Osteoblast (primary cell): ENCODE measurements at regions not wholly inside any gene's neighbourhood (a gene's known extent, or its start where the extent isn't known, plus 50 kb on each side); places are given as distances from the start of the nearest gene placed in this dataset.

Source experiments
- DNase-seq: peaks from one replicate; pipeline ENCODE4 v3.0.0; 2011; ENCODE audit warnings: low spot score, mixed read lengths; ENCODE audit not compliant: insufficient read length; ENCODE audit errors: missing footprints
- H2AFZ ChIP-seq: 2 replicates; pipeline ENCODE4 v1.6.0; 2011; ENCODE audit warnings: mild to moderate bottlenecking, low read length
- H3K27ac ChIP-seq: 2 replicates; pipeline ENCODE4 v1.5.1; 2011; ENCODE audit warnings: mild to moderate bottlenecking, low read depth, low read length, moderate library complexity
- H3K27me3 ChIP-seq: 2 replicates; pipeline ENCODE4 v1.6.0; 2012; ENCODE audit warnings: mild to moderate bottlenecking, control low read depth, inconsistent platforms, low read length, moderate library complexity; ENCODE audit not compliant: insufficient read depth
- H3K36me3 ChIP-seq: 2 replicates; pipeline ENCODE4 v1.5.1; 2011; ENCODE audit warnings: mild to moderate bottlenecking, low read length, control low read depth, moderate library complexity; ENCODE audit not compliant: insufficient read depth
- H3K4me1 ChIP-seq: 2 replicates; pipeline ENCODE4 v1.5.1; 2011; ENCODE audit warnings: mild to moderate bottlenecking, low read length, control low read depth, moderate library complexity; ENCODE audit not compliant: insufficient read depth
- H3K4me2 ChIP-seq: 2 replicates; pipeline ENCODE4 v1.6.0; 2011; ENCODE audit warnings: mild to moderate bottlenecking, low read length; ENCODE audit not compliant: insufficient read depth
- H3K4me3 ChIP-seq: fragments of 200-600 bp; sonication (generic); 3 replicates; pipeline ENCODE4 v1.5.1; 2012; ENCODE audit warnings: mild to moderate bottlenecking, low read length, inconsistent platforms; ENCODE audit not compliant: insufficient read depth
- H3K79me2 ChIP-seq: 2 replicates; pipeline ENCODE4 v1.6.0; 2012; ENCODE audit warnings: mild to moderate bottlenecking, low read length, control low read depth, inconsistent platforms; ENCODE audit not compliant: insufficient read depth
- H3K9me3 ChIP-seq: 2 replicates; pipeline ENCODE4 v1.5.1; 2011; ENCODE audit warnings: low read depth, low read length, control low read depth
- H4K20me1 ChIP-seq: 2 replicates; pipeline ENCODE4 v1.6.0; 2012; ENCODE audit warnings: mild to moderate bottlenecking, low read length, control low read depth; ENCODE audit not compliant: insufficient read depth
- CTCF ChIP-seq: IDR thresholded peaks from 2 replicates; pipeline ENCODE4 v1.5.1; 2011; ENCODE audit warnings: mild to moderate bottlenecking, low read depth, low read length, moderate library complexity; ENCODE audit errors: extremely low read depth

DNA sequence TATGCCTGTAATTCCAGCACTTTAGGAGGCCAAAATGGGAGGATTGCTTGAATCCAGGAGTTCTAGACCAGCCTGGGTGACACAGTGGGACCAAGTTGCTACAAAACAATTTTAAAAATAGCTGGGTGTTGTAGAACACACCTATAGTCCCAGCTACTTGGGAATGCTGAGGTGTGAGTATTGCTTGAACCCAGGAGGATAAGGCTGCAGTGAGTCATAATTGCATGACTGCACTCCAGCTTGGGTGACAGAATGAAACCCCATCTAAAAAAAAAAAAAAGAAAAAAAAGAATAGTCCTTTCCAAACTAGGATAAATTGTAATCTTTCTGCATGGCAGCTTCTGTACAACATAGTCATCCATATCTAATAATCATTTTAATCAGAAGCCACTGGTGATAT, 270.1 kb upstream of the INTU start:
- Histone ChIP-seq H3K27ac (no peak overlapping the region), H3K79me2 (no peaks in the 10 kb centered on the region), H3K9me3 (no peaks in the 10 kb centered on the region), H3K4me2 (no peak overlapping the region), H3K27me3 (no peaks in the 10 kb centered on the region), H3K4me1 (no peaks in the 10 kb centered on the region), H3K4me3 (no peak overlapping the region), H3K36me3 (no peaks in the 10 kb centered on the region), H2AFZ (no peak overlapping the region), H4K20me1 (no peaks in the 10 kb centered on the region)
- TF ChIP-seq CTCF = no peak
- peak; percentile 30 for DNase-seq

GRCh38 chr4:127364397-127364796, 268.4 kb upstream of the INTU start:
- no peak for TF ChIP-seq CTCF
- H3K79me2 ChIP-seq = no peaks in the 10 kb centered on the region
- H3K4me2 ChIP-seq = no peak overlapping the region
- no peaks in the 10 kb centered on the region for H3K27me3 ChIP-seq
- no peaks in the 10 kb centered on the region for H3K4me1 ChIP-seq
- H4K20me1 ChIP-seq = no peaks in the 10 kb centered on the region
- no peak overlapping the region for H2AFZ ChIP-seq
- H3K4me3 ChIP-seq = no peak overlapping the region
- DNase-seq = no peak
- H3K36me3 ChIP-seq = no peaks in the 10 kb centered on the region
- H3K27ac ChIP-seq = no peak overlapping the region
- H3K9me3 ChIP-seq = no peaks in the 10 kb centered on the region

- Histone ChIP-seq H3K27me3 (no peaks in the 10 kb centered on the region), H3K4me2 (no peak overlapping the region), H4K20me1 (no peaks in the 10 kb centered on the region), H3K27ac (no peak overlapping the region), H3K79me2 (no peaks in the 10 kb centered on the region), H3K36me3 (no peaks in the 10 kb centered on the region), H3K4me3 (no peak overlapping the region), H3K4me1 (no peaks in the 10 kb centered on the region), H3K9me3 (no peaks in the 10 kb centered on the region), H2AFZ (no peak overlapping the region)
- no peak for TF ChIP-seq CTCF
- DNase-seq = no peak
Measured at GRCh38 chr4:127364911-127365310, 267.8 kb upstream of the INTU start.

- Histone ChIP-seq H3K36me3 (no peaks in the 10 kb centered on the region), H4K20me1 (no peaks in the 10 kb centered on the region), H3K4me1 (no peaks in the 10 kb centered on the region), H3K9me3 (no peaks in the 10 kb centered on the region), H3K4me3 (no peak overlapping the region), H3K27me3 (no peaks in the 10 kb centered on the region), H3K4me2 (no peak overlapping the region), H2AFZ (no peak overlapping the region), H3K27ac (no peak overlapping the region), H3K79me2 (no peaks in the 10 kb centered on the region)
- TF ChIP-seq CTCF = no peak
- DNase-seq = peak; percentile 44
Measured at GRCh38 chr4:127370604-127371003, 262.2 kb upstream of the INTU start.
